Stimulated activated CD8-positive, alpha-beta memory T cell treated with anti-CD3 and anti-CD28 coated beads, Interleukin-12 subunit alpha, Interleukin-12 subunit beta, amount 100 ng/mL, for 4 hours (primary cell): ENCODE measurements at regions not wholly inside any gene's neighbourhood (a gene's known extent, or its start where the extent isn't known, plus 50 kb on each side); places are given as distances from the start of the nearest gene placed in this dataset.

ENCODE experiments used
- DNase-seq: peaks from one replicate; pipeline ENCODE4 v3.0.0-alpha.2; 2020; ENCODE audit warnings: low read depth

- DNase-seq = no peak
Observed at GRCh38 chr17:73754886-73755400, 110.7 kb upstream of the SDK2 start.

- no peak for DNase-seq
Observed at GRCh38 chr17:73757420-73757819, 113.2 kb upstream of the SDK2 start.

GRCh38 chr17:73758245-73758644 is 114.0 kb upstream of the SDK2 start:
- no peak for DNase-seq

GRCh38 chr17:73759324-73759723 is 115.1 kb upstream of the SDK2 start:
- no peak for DNase-seq

- no peak for DNase-seq
Observed at GRCh38 chr17:73759734-73760438, 115.6 kb upstream of the SDK2 start.

GRCh38 chr17:73760439-73760758 is 116.2 kb upstream of the SDK2 start:
- no peak for DNase-seq

GRCh38 chr17:73765824-73766563 is 121.7 kb upstream of the SDK2 start:
- no peak for DNase-seq

- no peak for DNase-seq
Observed at GRCh38 chr17:73767696-73768095, 123.5 kb upstream of the SDK2 start.

GRCh38 chr17:73768691-73769090 is 124.4 kb upstream of the SDK2 start:
- no peak for DNase-seq

- DNase-seq = no peak
Observed at GRCh38 chr17:73769479-73769878, 125.2 kb upstream of the SDK2 start.

- DNase-seq = no peak
Observed at GRCh38 chr17:73770115-73770848, 126.0 kb upstream of the SDK2 start.

GRCh38 chr17:73770849-73771229 is 126.6 kb upstream of the SDK2 start:
- DNase-seq = no peak

GRCh38 chr17:73772107-73772705 is 128.0 kb upstream of the SDK2 start:
- no peak for DNase-seq

GRCh38 chr17:73773702-73774101 is 129.5 kb upstream of the SDK2 start:
- no peak for DNase-seq

GRCh38 chr17:73774852-73775251 is 130.6 kb upstream of the SDK2 start:
- no peak for DNase-seq

- no peak for DNase-seq
Observed at GRCh38 chr17:73776351-73777130, 132.3 kb upstream of the SDK2 start.

- DNase-seq = no peak
Observed at GRCh38 chr17:73777131-73777449, 132.8 kb upstream of the SDK2 start.

- no peak for DNase-seq
Observed at GRCh38 chr17:73782231-73782630, 138.0 kb upstream of the SDK2 start.

- no peak for DNase-seq
Observed at GRCh38 chr17:73782641-73783381, 138.6 kb upstream of the SDK2 start.

- no peak for DNase-seq
Observed at GRCh38 chr17:73783382-73783766, 139.1 kb upstream of the SDK2 start.

- no peak for DNase-seq
Observed at GRCh38 chr17:73783945-73784603, 139.8 kb upstream of the SDK2 start.
